Mesenchymal stem cell (in vitro differentiated cells and primary cell): ENCODE measurements at regions not wholly inside any gene's neighbourhood (a gene's known extent, or its start where the extent isn't known, plus 50 kb on each side); places are given as distances from the start of the nearest gene placed in this dataset.

Experiments
- DNase-seq: peaks from one replicate; pipeline ENCODE4 v3.0.0-alpha.2; 2013
- H2AFZ ChIP-seq: one replicate; pipeline ENCODE4 v1.6.1; 2013; ENCODE audit warnings: low read depth, mild to moderate bottlenecking, control low read depth, inconsistent platforms, low read length, moderate library complexity
- H2AK5ac ChIP-seq: 2 replicates; pipeline ENCODE4 v1.6.1; 2013; ENCODE audit warnings: low read length, moderate library complexity, mild to moderate bottlenecking, inconsistent platforms; ENCODE audit not compliant: severe bottlenecking
- H2BK120ac ChIP-seq: one replicate; pipeline ENCODE4 v1.6.1; 2013; ENCODE audit warnings: low read depth, mild to moderate bottlenecking, inconsistent platforms, low read length, moderate library complexity
- H2BK12ac ChIP-seq, 2 experiments: one replicate each; pipeline ENCODE4 v1.6.1; 2013; ENCODE audit warnings: inconsistent platforms in 2 of 2, low read length in 2 of 2, mild to moderate bottlenecking in 2 of 2, moderate library complexity in 2 of 2, control low read depth in 1 of 2
- H2BK15ac ChIP-seq: one replicate; pipeline ENCODE4 v1.6.1; 2013; ENCODE audit warnings: mild to moderate bottlenecking, low read depth, inconsistent platforms; ENCODE audit not compliant: poor library complexity, severe bottlenecking
- H2BK5ac ChIP-seq: 2 replicates; pipeline ENCODE4 v1.6.1; 2013; ENCODE audit warnings: low read depth, mild to moderate bottlenecking, low read length, control low read depth, inconsistent platforms; ENCODE audit not compliant: poor library complexity, severe bottlenecking
- H3K14ac ChIP-seq, 2 experiments: one replicate each; pipeline ENCODE4 v1.6.1; 2013; ENCODE audit warnings: inconsistent platforms in 2 of 2, low read length in 2 of 2, control low read depth in 1 of 2, mild to moderate bottlenecking in 1 of 2, moderate library complexity in 1 of 2
- H3K18ac ChIP-seq, 2 experiments: one replicate each; pipeline ENCODE4 v1.6.1; 2013; ENCODE audit warnings: inconsistent platforms in 2 of 2, low read length in 2 of 2, control low read depth in 1 of 2, low read depth in 1 of 2, mild to moderate bottlenecking in 1 of 2
- H3K23ac ChIP-seq, 2 experiments: one replicate each; pipeline ENCODE4 v1.6.1; 2013; ENCODE audit warnings: inconsistent platforms in 2 of 2, low read length in 2 of 2, mild to moderate bottlenecking in 2 of 2, moderate library complexity in 2 of 2, control low read depth in 1 of 2
- H3K27ac ChIP-seq: 2 replicates; pipeline ENCODE4 v1.5.1; 2013; ENCODE audit warnings: mild to moderate bottlenecking, moderate library complexity, low read length, control low read depth, inconsistent platforms; ENCODE audit not compliant: poor library complexity, severe bottlenecking
- H3K27me3 ChIP-seq, 2 experiments: 2 replicates each; pipeline versions ENCODE4 v1.6.1 to v1.7.0; 2013; ENCODE audit warnings: low read length in 2 of 2, mild to moderate bottlenecking in 2 of 2, moderate library complexity in 2 of 2, control low read depth in 1 of 2, inconsistent platforms in 1 of 2; ENCODE audit not compliant: control insufficient read depth in 1 of 2, insufficient read depth in 1 of 2
- H3K36me3 ChIP-seq, 2 experiments: 2 replicates each; pipeline versions ENCODE4 v1.6.1 to v1.7.0; 2013; ENCODE audit warnings: low read length in 2 of 2, control low read depth in 1 of 2, inconsistent platforms in 1 of 2, low read depth in 1 of 2, mild to moderate bottlenecking in 1 of 2; ENCODE audit not compliant: insufficient read depth in 2 of 2, control insufficient read depth in 1 of 2
- H3K4ac ChIP-seq, 2 experiments: one replicate each; pipeline ENCODE4 v1.6.1; 2013; ENCODE audit warnings: inconsistent platforms in 2 of 2, low read length in 2 of 2, mild to moderate bottlenecking in 2 of 2, moderate library complexity in 2 of 2, control low read depth in 1 of 2, low read depth in 1 of 2
- H3K4me1 ChIP-seq: 2 replicates; pipeline ENCODE4 v1.6.1; 2013; ENCODE audit warnings: low read depth, low read length, control low read depth; ENCODE audit not compliant: control insufficient read depth, insufficient read depth
- H3K4me2 ChIP-seq: 2 replicates; pipeline ENCODE4 v1.6.1; 2013; ENCODE audit warnings: low read length, mild to moderate bottlenecking, inconsistent platforms; ENCODE audit not compliant: poor library complexity, severe bottlenecking
- H3K4me3 ChIP-seq, 2 experiments: 2 replicates each; pipeline versions ENCODE4 v1.5.1 to v1.7.0; 2013; ENCODE audit warnings: low read length in 2 of 2, mild to moderate bottlenecking in 2 of 2, control low read depth in 1 of 2, low read depth in 1 of 2; ENCODE audit not compliant: insufficient read depth in 1 of 2
- H3K79me1 ChIP-seq: replicated peaks from 2 replicates; pipeline ENCODE4 v1.6.1; 2013; ENCODE audit warnings: mild to moderate bottlenecking, control low read depth, low read length, inconsistent platforms; ENCODE audit not compliant: poor library complexity, severe bottlenecking
- H3K9ac ChIP-seq: 2 replicates; pipeline ENCODE4 v1.7.0; 2013; ENCODE audit warnings: mild to moderate bottlenecking, low read length, moderate library complexity
- H3K9me3 ChIP-seq: 2 replicates; pipeline ENCODE4 v1.7.0; 2013; ENCODE audit warnings: mild to moderate bottlenecking, low read length; ENCODE audit not compliant: control insufficient read depth
- H4K8ac ChIP-seq: one replicate; pipeline ENCODE4 v1.6.1; 2013; ENCODE audit warnings: inconsistent platforms, mild to moderate bottlenecking, low read length, moderate library complexity
- H4K91ac ChIP-seq: one replicate; pipeline ENCODE4 v1.6.1; 2013; ENCODE audit warnings: mild to moderate bottlenecking, low read length, inconsistent platforms
- WGBS: methylation state at CpG from one replicate; pipeline ENCODE4 v1.1.7; 2013; ENCODE audit warnings: mixed read lengths; 5-methylcytosine and 5-hydroxymethylcytosine counted together

GRCh38 chr10:107436568-107436967 lies 272.1 kb upstream of the SORCS1 start:
- Histone ChIP-seq H3K27me3 (no peaks in the 10 kb centered on the region), H2BK15ac (no peak overlapping the region), H3K27ac (no peak overlapping the region), H3K4me2 (no peak overlapping the region), H2BK120ac (no peak overlapping the region), H3K14ac (no peak overlapping the region), H3K9ac (no peak overlapping the region), H2AFZ (no peak overlapping the region), H4K8ac (no peak overlapping the region), H2AK5ac (no peak overlapping the region), H3K4ac (no peak overlapping the region), H3K36me3 (no peaks in the 10 kb centered on the region), H3K18ac (no peak overlapping the region), H2BK5ac (no peak overlapping the region), H3K4me1 (no peaks in the 10 kb centered on the region), H4K91ac (no peak overlapping the region), H2BK12ac (no peak overlapping the region), H3K9me3 (no peaks in the 10 kb centered on the region), H3K23ac (no peak overlapping the region), H3K79me1 (no peaks in the 10 kb centered on the region), H3K4me3 (no peak overlapping the region)
- DNase-seq: no peak
- WGBS: 88% methylated on average over 1 of the region's 1 CpG

GRCh38 chr10:107434854-107435253 lies 270.3 kb upstream of the SORCS1 start:
- Histone ChIP-seq H2AFZ (no peak overlapping the region), H3K9me3 (no peaks in the 10 kb centered on the region)

GRCh38 chr10:107434201-107434600 lies 269.7 kb upstream of the SORCS1 start:
- Histone ChIP-seq H2AK5ac (no peak overlapping the region), H3K27me3 (no peaks in the 10 kb centered on the region), H3K4me2 (no peak overlapping the region), H3K18ac (no peak overlapping the region), H3K14ac (no peak overlapping the region), H3K4me3 (no peak overlapping the region), H3K79me1 (no peaks in the 10 kb centered on the region), H3K4ac (no peak overlapping the region), H3K9me3 (no peaks in the 10 kb centered on the region), H2BK15ac (no peak overlapping the region), H4K8ac (no peak overlapping the region), H2BK5ac (no peak overlapping the region), H3K27ac (no peak overlapping the region), H2BK12ac (no peak overlapping the region), H3K9ac (no peak overlapping the region), H4K91ac (no peak overlapping the region), H3K23ac (no peak overlapping the region), H2AFZ (no peak overlapping the region), H3K36me3 (no peaks in the 10 kb centered on the region), H2BK120ac (no peak overlapping the region), H3K4me1 (no peaks in the 10 kb centered on the region)
- WGBS: no CpG with 5 or more reads among the region's 1 CpG
- no peak for DNase-seq

More at GRCh38 chr10:107434854-107435253, 270.3 kb upstream of the SORCS1 start:
- no peak overlapping the region for H2BK120ac ChIP-seq
- H2BK12ac ChIP-seq: no peak overlapping the region
- H3K27me3 ChIP-seq: no peaks in the 10 kb centered on the region
- no peak overlapping the region for H4K8ac ChIP-seq
- H3K14ac ChIP-seq: no peak overlapping the region
- H3K9ac ChIP-seq: no peak overlapping the region
- H4K91ac ChIP-seq: no peak overlapping the region
- H2BK5ac ChIP-seq: no peak overlapping the region
- no peak overlapping the region for H3K18ac ChIP-seq
- DNase-seq: no peak
- no peak overlapping the region for H2BK15ac ChIP-seq
- H3K36me3 ChIP-seq: no peaks in the 10 kb centered on the region
- H3K4me2 ChIP-seq: no peak overlapping the region
- no peak overlapping the region for H3K27ac ChIP-seq
- no peak overlapping the region for H3K4me3 ChIP-seq
- H3K4me1 ChIP-seq: no peaks in the 10 kb centered on the region
- no peaks in the 10 kb centered on the region for H3K79me1 ChIP-seq
- H3K4ac ChIP-seq: no peak overlapping the region
- H3K23ac ChIP-seq: no peak overlapping the region
- 100% methylated on average over 1 of the region's 5 CpGs for WGBS
- no peak overlapping the region for H2AK5ac ChIP-seq

- H2AFZ ChIP-seq: no peak overlapping the region
- no peak overlapping the region for H2BK120ac ChIP-seq
- no peak overlapping the region for H2BK5ac ChIP-seq
- H3K14ac ChIP-seq: no peak overlapping the region
- H2BK15ac ChIP-seq: no peak overlapping the region
- no peak for DNase-seq
- H3K79me1 ChIP-seq: no peaks in the 10 kb centered on the region
- H4K8ac ChIP-seq: no peak overlapping the region
- no peak overlapping the region for H3K27ac ChIP-seq
- no peak overlapping the region for H3K9ac ChIP-seq
- H3K36me3 ChIP-seq: no peaks in the 10 kb centered on the region
- no peaks in the 10 kb centered on the region for H3K9me3 ChIP-seq
- no CpG with 5 or more reads among the region's 3 CpGs for WGBS
- H3K18ac ChIP-seq: no peak overlapping the region
- no peak overlapping the region for H2AK5ac ChIP-seq
- H3K27me3 ChIP-seq: no peaks in the 10 kb centered on the region
- no peak overlapping the region for H3K4ac ChIP-seq
- H2BK12ac ChIP-seq: no peak overlapping the region
- no peak overlapping the region for H3K23ac ChIP-seq
- H3K4me1 ChIP-seq: no peaks in the 10 kb centered on the region
- H3K4me3 ChIP-seq: no peak overlapping the region
- H3K4me2 ChIP-seq: no peak overlapping the region
- H4K91ac ChIP-seq: no peak overlapping the region
Measured at GRCh38 chr10:107433605-107434004, 269.1 kb upstream of the SORCS1 start.
